ENCODE measurements at regions not wholly inside any gene's neighbourhood (a gene's known extent, or its start where the extent isn't known, plus 50 kb on each side); places are given as distances from the start of the nearest gene placed in this dataset.

DNA sequence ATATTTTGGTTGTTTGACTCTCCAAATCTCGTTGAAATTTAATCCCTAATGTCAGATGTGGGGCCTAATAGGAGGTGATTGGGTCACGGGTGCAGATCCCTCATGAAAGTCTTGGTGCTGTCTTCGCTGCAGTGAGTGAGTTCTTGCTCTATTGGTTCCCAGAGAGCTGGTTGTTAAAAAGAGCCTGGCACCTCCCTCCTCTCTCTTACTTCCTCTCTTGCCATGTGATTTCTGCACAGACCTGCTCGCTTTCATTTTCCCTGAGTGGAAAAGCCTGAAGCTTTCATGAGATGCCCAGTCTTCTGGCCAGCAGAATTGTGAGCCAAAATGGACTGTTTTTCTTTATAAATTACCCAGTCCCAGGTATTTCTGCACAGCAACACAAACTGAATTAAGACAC is 221.6 kb downstream of the MAT2B start:
- BruUV-seq (replicated peaks): no TSS peak
- Mint-ChIP-seq H3K4me3 (ENCODE audit: unreplicated experiment) (no peak overlapping the region), H3K9me3 (ENCODE audit: unreplicated experiment) (no peaks in the 10 kb centered on the region), H3K4me1 (ENCODE audit: insufficient read depth, unreplicated experiment) (no peaks in the 10 kb centered on the region), H3K36me3 (ENCODE audit: insufficient read depth, unreplicated experiment) (no peaks in the 10 kb centered on the region), H3K27me3 (ENCODE audit: insufficient read depth, unreplicated experiment) (no peaks in the 10 kb centered on the region), H3K27ac (ENCODE audit: low read depth, unreplicated experiment) (no peak overlapping the region)
- TF ChIP-seq CTCF (IDR thresholded peaks at IDR 0.05; ENCODE audit: unreplicated experiment): no peak
- intact Hi-C loops (cut with micrococcal nuclease): no loop called here
- ChIA-PET POLR2A (no interaction called here), CTCF (interaction anchor here (0.6 kb wide), 1 partner anchor 237 kb away, joined by 3 read pairs; no protein-coding TSS in a partner anchor)
- DNase-seq (ENCODE audit: unreplicated experiment): no peak

GRCh38 chr5:163730206-163730756 is 224.9 kb downstream of the MAT2B start:
- DNase-seq (ENCODE audit: unreplicated experiment): no peak
- Mint-ChIP-seq H3K36me3 (ENCODE audit: insufficient read depth, unreplicated experiment) (no peaks in the 10 kb centered on the region), H3K9me3 (ENCODE audit: unreplicated experiment) (no peaks in the 10 kb centered on the region), H3K4me3 (ENCODE audit: unreplicated experiment) (no peak overlapping the region), H3K27me3 (ENCODE audit: insufficient read depth, unreplicated experiment) (no peaks in the 10 kb centered on the region), H3K27ac (ENCODE audit: low read depth, unreplicated experiment) (no peak overlapping the region), H3K4me1 (ENCODE audit: insufficient read depth, unreplicated experiment) (no peaks in the 10 kb centered on the region)
- ChIA-PET POLR2A (interaction anchor here (0.6 to 1.0 kb wide), 2 partner anchors 271 to 858 kb away, joined by 3 to 4 read pairs; no protein-coding TSS in a partner anchor), CTCF (interaction anchor here (0.6 to 1.5 kb wide), 4 partner anchors 11 to 744 kb away, joined by 3 to 8 read pairs (median 4); no protein-coding TSS in a partner anchor)
- intact Hi-C loops (cut with micrococcal nuclease): no loop called here
- no TSS peak for BruUV-seq (replicated peaks)
- no peak for TF ChIP-seq CTCF (IDR thresholded peaks at IDR 0.05; ENCODE audit: unreplicated experiment)

GRCh38 chr5:163731256-163731655 is 225.8 kb downstream of the MAT2B start:
- Mint-ChIP-seq H3K36me3 (ENCODE audit: insufficient read depth, unreplicated experiment) (no peaks in the 10 kb centered on the region), H3K9me3 (ENCODE audit: unreplicated experiment) (no peaks in the 10 kb centered on the region), H3K4me3 (ENCODE audit: unreplicated experiment) (no peak overlapping the region), H3K4me1 (ENCODE audit: insufficient read depth, unreplicated experiment) (no peaks in the 10 kb centered on the region), H3K27me3 (ENCODE audit: insufficient read depth, unreplicated experiment) (no peaks in the 10 kb centered on the region), H3K27ac (ENCODE audit: low read depth, unreplicated experiment) (no peak overlapping the region)
- TF ChIP-seq CTCF (IDR thresholded peaks at IDR 0.05; ENCODE audit: unreplicated experiment): no peak
- DNase-seq (ENCODE audit: unreplicated experiment): no peak
- CTCF ChIA-PET: no interaction called here
- POLR2A ChIA-PET: no interaction called here
- BruUV-seq (replicated peaks): no TSS peak
- intact Hi-C loops (cut with micrococcal nuclease): no loop called here

- Mint-ChIP-seq H3K36me3 (ENCODE audit: insufficient read depth, unreplicated experiment) (no peaks in the 10 kb centered on the region), H3K27ac (ENCODE audit: low read depth, unreplicated experiment) (no peak overlapping the region), H3K4me3 (ENCODE audit: unreplicated experiment) (no peak overlapping the region), H3K27me3 (ENCODE audit: insufficient read depth, unreplicated experiment) (no peaks in the 10 kb centered on the region), H3K4me1 (ENCODE audit: insufficient read depth, unreplicated experiment) (peaks cover 5% of the 10 kb centered on the region), H3K9me3 (ENCODE audit: unreplicated experiment) (no peaks in the 10 kb centered on the region)
- intact Hi-C loops (cut with micrococcal nuclease): no loop called here
- no peak for TF ChIP-seq CTCF (IDR thresholded peaks at IDR 0.05; ENCODE audit: unreplicated experiment)
- CTCF ChIA-PET: no interaction called here
- POLR2A ChIA-PET: interaction anchor here (0.6 kb wide), 1 partner anchor 81 kb away, joined by 3 read pairs; no protein-coding TSS in a partner anchor
- no TSS peak for BruUV-seq (replicated peaks)
- DNase-seq (ENCODE audit: unreplicated experiment): no peak
These were observed 229.7 kb downstream of the MAT2B start for GRCh38 chr5:163735069-163735468.

All from MCF 10A (cell line).